Hepatocyte (in vitro differentiated cells): ENCODE measurements at regions not wholly inside any gene's neighbourhood (a gene's known extent, or its start where the extent isn't known, plus 50 kb on each side); places are given as distances from the start of the nearest gene placed in this dataset.

Experiments used
- CTCF ChIP-seq: fragments of 200-600 bp; sonication (generic); IDR thresholded peaks from 2 replicates; pipeline ENCODE4 v1.5.1; 2016; ENCODE audit warnings: antibody characterized with exemption, mild to moderate bottlenecking; ENCODE audit not compliant: poor library complexity
- EZH2 ChIP-seq: fragments of 200-600 bp; sonication (generic); IDR thresholded peaks from 2 replicates; pipeline ENCODE4 v1.6.1; 2016; ENCODE audit warnings: antibody characterized with exemption, mild to moderate bottlenecking, borderline replicate concordance
- EZH2phosphoT487 ChIP-seq: fragments of 200-600 bp; sonication (generic); IDR thresholded peaks from one replicate; pipeline ENCODE4 v1.6.1; 2018; ENCODE audit warnings: antibody characterized with exemption, mild to moderate bottlenecking, low read depth, moderate library complexity; ENCODE audit not compliant: unreplicated experiment, severe bottlenecking

- no peak for TF ChIP-seq EZH2
- no peak for TF ChIP-seq CTCF
- TF ChIP-seq EZH2phosphoT487 = no peak
Measured at GRCh38 chr2:137799600-137799999, 164.7 kb upstream of the HNMT start.
